ENCODE measurements at regions not wholly inside any gene's neighbourhood (a gene's known extent, or its start where the extent isn't known, plus 50 kb on each side); places are given as distances from the start of the nearest gene placed in this dataset.
"Not testable (repeated sequence)": the region's sequence is repeated elsewhere in the genome, so short reads cannot be mapped to it uniquely, and the experiment has no call there.

DNA sequence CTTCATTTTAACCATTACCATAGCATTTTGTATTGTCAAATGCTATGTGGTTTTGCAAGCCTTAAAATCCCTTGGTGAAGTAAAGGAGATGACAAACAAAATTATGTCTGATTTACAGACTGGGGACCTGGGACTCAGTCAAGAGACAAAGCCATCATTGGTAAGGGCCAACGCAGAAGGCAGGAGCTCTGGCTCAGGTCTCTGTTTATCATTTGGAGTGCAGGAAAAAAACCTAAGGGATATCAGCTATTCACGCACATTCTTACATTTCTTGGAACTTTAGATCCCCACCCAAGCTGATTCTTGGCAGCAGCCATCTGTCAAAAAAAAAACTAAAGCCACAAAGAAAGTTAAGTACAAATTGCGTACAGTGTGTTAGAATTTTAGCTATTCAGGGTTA is 731.9 kb downstream of the STPG2 start:
- no peak for DNase-seq (ENCODE audit: insufficient read length, low spot score)
- FAIRE-seq: no peak
- no peak for TF ChIP-seq CTCF (IDR thresholded peaks at IDR 0.05; ENCODE audit: insufficient read depth, missing control alignments)

GRCh38 chr4:97412331-97412730 is 730.9 kb downstream of the STPG2 start:
- FAIRE-seq: no peak
- no peak for TF ChIP-seq CTCF (IDR thresholded peaks at IDR 0.05; ENCODE audit: insufficient read depth, missing control alignments)
- no peak for DNase-seq (ENCODE audit: insufficient read length, low spot score)

- TF ChIP-seq CTCF (IDR thresholded peaks at IDR 0.05; ENCODE audit: insufficient read depth, missing control alignments): no peak
- DNase-seq (ENCODE audit: insufficient read length, low spot score): no peak
- no peak for FAIRE-seq
These were observed 729.1 kb downstream of the STPG2 start for GRCh38 chr4:97414161-97414560.

DNA sequence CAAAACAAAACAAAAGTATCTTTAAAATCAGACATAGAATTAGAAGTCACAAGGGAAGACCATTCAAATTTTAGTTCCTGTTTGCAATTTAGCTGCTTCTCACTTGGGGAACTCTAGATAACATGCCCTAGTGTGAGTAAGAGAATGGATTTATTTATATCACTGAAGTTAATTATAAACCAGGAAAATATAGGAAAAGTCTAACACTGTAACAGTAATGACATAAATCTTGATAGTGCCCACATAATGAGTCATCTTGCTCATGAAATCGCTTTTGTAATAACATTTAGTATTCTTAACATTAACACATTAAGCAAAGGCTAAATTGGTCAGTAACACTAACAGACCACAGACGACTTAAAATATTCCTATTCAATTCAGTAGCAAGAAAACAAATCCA is 710.7 kb downstream of the STPG2 start:
- DNase-seq (ENCODE audit: insufficient read length, low spot score) (no peak), FAIRE-seq (no peak)
- TF ChIP-seq CTCF (IDR thresholded peaks at IDR 0.05; ENCODE audit: insufficient read depth, missing control alignments): no peak

- FAIRE-seq; DNase-seq (ENCODE audit: insufficient read length, low spot score): not testable (repeated sequence)
These were observed 705.1 kb downstream of the STPG2 start for GRCh38 chr4:97437998-97438705.

DNA sequence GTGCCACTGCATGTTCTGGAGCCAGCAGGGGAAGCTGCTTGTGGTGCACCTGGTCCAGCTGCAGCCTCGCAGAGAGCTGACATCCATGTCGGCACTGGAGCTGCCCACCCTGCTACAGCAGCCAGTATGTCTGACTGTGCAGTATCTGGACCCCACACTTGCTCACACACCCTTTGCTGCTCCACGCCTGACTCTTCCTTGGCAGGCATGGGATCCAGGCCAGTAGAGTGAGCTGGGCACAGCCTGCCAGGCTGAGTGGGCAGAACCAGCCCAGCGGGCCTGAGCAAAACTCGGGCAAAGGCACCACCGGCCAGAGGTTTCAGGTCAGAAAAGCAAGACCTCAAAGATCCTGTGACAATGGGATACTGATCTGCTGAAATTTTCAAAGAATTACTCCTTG is 690.1 kb downstream of the STPG2 start:
- no peak for FAIRE-seq
- TF ChIP-seq CTCF (IDR thresholded peaks at IDR 0.05; ENCODE audit: insufficient read depth, missing control alignments): no peak

DNA sequence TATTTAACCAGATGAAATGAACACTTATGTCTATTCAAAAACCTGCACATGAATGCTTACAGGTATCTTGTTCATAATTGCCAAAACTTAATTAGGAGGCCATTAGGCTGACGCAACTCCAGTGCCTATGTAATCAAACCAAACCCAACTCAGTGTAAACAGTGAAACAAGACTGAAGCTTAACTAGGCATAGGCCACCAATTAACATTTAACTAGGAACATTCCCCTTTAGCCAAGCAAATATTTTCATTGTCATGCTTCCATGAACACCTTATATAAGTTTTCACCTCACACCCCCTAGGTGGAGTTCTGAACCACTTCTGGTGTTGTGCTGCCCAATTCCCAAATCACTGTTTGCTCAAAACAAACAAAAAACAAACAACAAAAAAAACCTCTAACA is 686.0 kb downstream of the STPG2 start:
- DNase-seq (ENCODE audit: insufficient read length, low spot score) (no peak), FAIRE-seq (no peak)
- TF ChIP-seq CTCF (IDR thresholded peaks at IDR 0.05; ENCODE audit: insufficient read depth, missing control alignments): no peak

More for the DNA sequence above, 690.1 kb downstream of the STPG2 start:
- no peak for DNase-seq (ENCODE audit: insufficient read length, low spot score)

DNA sequence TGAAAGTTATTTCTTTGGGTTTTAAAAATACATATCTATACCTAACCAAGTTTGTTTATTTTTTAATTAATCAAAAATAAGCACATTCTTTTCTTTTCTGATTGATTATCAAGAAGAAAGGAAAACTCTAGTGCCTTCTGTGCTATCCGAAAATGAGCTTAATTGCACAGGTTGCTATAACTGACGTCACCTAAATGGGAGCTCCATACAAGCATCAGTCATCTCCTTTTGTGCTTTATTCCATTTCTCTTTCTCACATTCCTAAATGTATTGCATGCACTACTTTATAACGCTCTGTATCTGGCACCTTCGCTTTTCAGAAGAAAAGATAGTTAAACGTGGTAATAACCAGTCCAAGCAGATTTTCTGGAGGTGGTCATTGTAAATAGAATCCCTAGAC is 675.0 kb downstream of the STPG2 start:
- no peak for FAIRE-seq
- no peak for DNase-seq (ENCODE audit: insufficient read length, low spot score)
- TF ChIP-seq CTCF (IDR thresholded peaks at IDR 0.05; ENCODE audit: insufficient read depth, missing control alignments): no peak
